H9 (cell line): ENCODE measurements at regions not wholly inside any gene's neighbourhood (a gene's known extent, or its start where the extent isn't known, plus 50 kb on each side); places are given as distances from the start of the nearest gene placed in this dataset.

Experiments used
- DNase-seq: peaks from one replicate; pipeline ENCODE4 v3.0.0-alpha.2; 2017
- H2AFZ ChIP-seq: one replicate; pipeline ENCODE4 v1.6.1; 2013; ENCODE audit warnings: mild to moderate bottlenecking, low read length, control low read depth, moderate library complexity
- H2AK5ac ChIP-seq: 2 replicates; pipeline ENCODE4 v1.6.1; 2013; ENCODE audit warnings: low read length, control low read depth, mixed read lengths; ENCODE audit not compliant: insufficient read length
- H2BK120ac ChIP-seq: one replicate; pipeline ENCODE4 v1.6.1; 2013; ENCODE audit warnings: low read depth, mild to moderate bottlenecking, low read length, control low read depth, inconsistent platforms; ENCODE audit not compliant: poor library complexity, severe bottlenecking
- H2BK12ac ChIP-seq: 2 replicates; pipeline ENCODE4 v1.6.1; 2013; ENCODE audit warnings: low read length, control low read depth, mixed read lengths, low read depth; ENCODE audit not compliant: insufficient read length
- H2BK15ac ChIP-seq: 2 replicates; pipeline ENCODE4 v1.6.1; 2013; ENCODE audit warnings: low read depth, low read length, control low read depth
- H2BK20ac ChIP-seq: one replicate; pipeline ENCODE4 v1.6.1; 2013; ENCODE audit warnings: low read depth, mild to moderate bottlenecking, low read length, control low read depth, inconsistent platforms; ENCODE audit not compliant: poor library complexity, severe bottlenecking
- H2BK5ac ChIP-seq: 2 replicates; pipeline ENCODE4 v1.6.1; 2013; ENCODE audit warnings: low read length, control low read depth, mixed read lengths; ENCODE audit not compliant: insufficient read length
- H3K14ac ChIP-seq: 2 replicates; pipeline ENCODE4 v1.6.1; 2013; ENCODE audit warnings: low read length, control low read depth; ENCODE audit not compliant: insufficient read depth
- H3K18ac ChIP-seq: 2 replicates; pipeline ENCODE4 v1.6.1; 2013; ENCODE audit warnings: low read depth, mild to moderate bottlenecking, mixed read lengths, low read length, control low read depth; ENCODE audit not compliant: insufficient read length
- H3K23ac ChIP-seq: 2 replicates; pipeline ENCODE4 v1.6.1; 2013; ENCODE audit warnings: low read length, control low read depth, mixed read lengths, low read depth; ENCODE audit not compliant: insufficient read length
- H3K23me2 ChIP-seq: 2 replicates; pipeline ENCODE4 v1.6.1; 2013; ENCODE audit warnings: low read depth, mild to moderate bottlenecking, mixed read lengths, low read length, control low read depth; ENCODE audit not compliant: insufficient read length, poor library complexity, severe bottlenecking
- H3K27ac ChIP-seq: 2 replicates; pipeline ENCODE4 v1.5.1; 2013; ENCODE audit warnings: low read length, control low read depth, mixed read lengths, low read depth; ENCODE audit not compliant: insufficient read length
- H3K27me3 ChIP-seq: 2 replicates; pipeline ENCODE4 v1.6.1; 2013; ENCODE audit warnings: low read length, control low read depth, inconsistent platforms; ENCODE audit not compliant: insufficient read depth
- H3K4ac ChIP-seq: 2 replicates; pipeline ENCODE4 v1.6.1; 2013; ENCODE audit warnings: low read depth, mild to moderate bottlenecking, control low read depth, inconsistent platforms, low read length, moderate library complexity
- H3K4me1 ChIP-seq: 2 replicates; pipeline ENCODE4 v1.6.1; 2013; ENCODE audit warnings: low read length, control low read depth, inconsistent platforms; ENCODE audit not compliant: insufficient read depth
- H3K4me2 ChIP-seq: 2 replicates; pipeline ENCODE4 v1.6.1; 2013; ENCODE audit warnings: low read length, control low read depth, mixed read lengths; ENCODE audit not compliant: insufficient read length, insufficient read depth
- H3K56ac ChIP-seq: 2 replicates; pipeline ENCODE4 v1.6.1; 2013; ENCODE audit warnings: low read depth, mild to moderate bottlenecking, mixed read lengths, low read length, control low read depth; ENCODE audit not compliant: insufficient read length
- H3K79me1 ChIP-seq: 2 replicates; pipeline ENCODE4 v1.6.1; 2013; ENCODE audit warnings: low read depth, mild to moderate bottlenecking, moderate library complexity, low read length, control low read depth, inconsistent platforms; ENCODE audit not compliant: insufficient read depth, poor library complexity, severe bottlenecking
- H3K79me2 ChIP-seq: 2 replicates; pipeline ENCODE4 v1.6.1; 2013; ENCODE audit warnings: low read length, control low read depth, inconsistent platforms; ENCODE audit not compliant: insufficient read depth
- H3K9ac ChIP-seq: 2 replicates; pipeline ENCODE4 v1.6.1; 2013; ENCODE audit warnings: low read length, control low read depth, mixed read lengths; ENCODE audit not compliant: insufficient read length; ENCODE audit errors: extremely low read depth
- H3K9me3 ChIP-seq: one replicate; pipeline ENCODE4 v1.6.1; 2013; ENCODE audit warnings: low read depth, low read length, inconsistent platforms; ENCODE audit not compliant: control insufficient read depth
- H3T11ph ChIP-seq: one replicate; pipeline ENCODE4 v1.6.1; 2013; ENCODE audit warnings: mild to moderate bottlenecking, low read length, control low read depth, inconsistent platforms
- H4K20me1 ChIP-seq: one replicate; pipeline ENCODE4 v1.6.1; 2013; ENCODE audit not compliant: control insufficient read depth, insufficient read length, insufficient read depth
- H4K5ac ChIP-seq: 2 replicates; pipeline ENCODE4 v1.6.1; 2013; ENCODE audit warnings: low read depth, mild to moderate bottlenecking, mixed read lengths, low read length, control low read depth; ENCODE audit not compliant: insufficient read length
- H4K8ac ChIP-seq: replicated peaks from 2 replicates; pipeline ENCODE4 v1.6.1; 2013; ENCODE audit warnings: low read length, control low read depth, mixed read lengths, low read depth; ENCODE audit not compliant: insufficient read length
- H4K91ac ChIP-seq: 2 replicates; pipeline ENCODE4 v1.6.1; 2013; ENCODE audit warnings: low read depth, mild to moderate bottlenecking, moderate library complexity, mixed read lengths, low read length, control low read depth; ENCODE audit not compliant: insufficient read length
- H3K27ac Mint-ChIP-seq, 3 experiments: 2 replicates in 2 of 3; 3 replicates in 1 of 3; pipeline ENCODE4 v1.8.0; 2020 to 2021; ENCODE audit warnings: mixed read lengths in 3 of 3, mild to moderate bottlenecking in 1 of 3, moderate library complexity in 1 of 3
- H3K27me3 Mint-ChIP-seq: 2 replicates; pipeline ENCODE4 v1.8.0; 2021; ENCODE audit warnings: low read depth, mild to moderate bottlenecking, moderate library complexity, mixed read lengths
- H3K36me3 Mint-ChIP-seq, 3 experiments: 2 replicates in 2 of 3; 3 replicates in 1 of 3; pipeline ENCODE4 v1.8.0; 2020 to 2021; ENCODE audit warnings: low read depth in 3 of 3, mixed read lengths in 3 of 3; ENCODE audit not compliant: insufficient read depth in 1 of 3
- H3K4me1 Mint-ChIP-seq, 2 experiments: 2 replicates each; pipeline ENCODE4 v1.8.0; 2020; ENCODE audit warnings: mixed read lengths in 2 of 2
- H3K4me3 Mint-ChIP-seq, 2 experiments: 2 replicates in 1 of 2; 3 replicates in 1 of 2; pipeline ENCODE4 v1.8.0; 2020 to 2021; ENCODE audit warnings: mild to moderate bottlenecking in 2 of 2, mixed read lengths in 2 of 2, moderate library complexity in 1 of 2
- H3K9me3 Mint-ChIP-seq, 2 experiments: 2 replicates in 1 of 2; 3 replicates in 1 of 2; pipeline ENCODE4 v1.8.0; 2020; ENCODE audit warnings: mild to moderate bottlenecking in 2 of 2, mixed read lengths in 2 of 2, moderate library complexity in 1 of 2
- WGBS: extraction: QIAGEN DNeasy Blood & Tissue Kit; methylation state at CpG from one replicate; pipeline ENCODE4 v1.1.7; 2013; ENCODE audit warnings: missing lambda C conversion rate, low lambda C conversion rate, mixed read lengths; ENCODE audit not compliant: insufficient read length; ENCODE audit errors: extremely low coverage; 5-methylcytosine and 5-hydroxymethylcytosine counted together
- TF ChIP-seq, protein P1 (sequence below): fragments of 200-600 bp; sonication (generic); conservative IDR thresholded peaks from 3 replicates; pipeline ENCODE4 v1.8.0; 2021; ENCODE audit warnings: antibody characterized with exemption, mild to moderate bottlenecking

DNA sequence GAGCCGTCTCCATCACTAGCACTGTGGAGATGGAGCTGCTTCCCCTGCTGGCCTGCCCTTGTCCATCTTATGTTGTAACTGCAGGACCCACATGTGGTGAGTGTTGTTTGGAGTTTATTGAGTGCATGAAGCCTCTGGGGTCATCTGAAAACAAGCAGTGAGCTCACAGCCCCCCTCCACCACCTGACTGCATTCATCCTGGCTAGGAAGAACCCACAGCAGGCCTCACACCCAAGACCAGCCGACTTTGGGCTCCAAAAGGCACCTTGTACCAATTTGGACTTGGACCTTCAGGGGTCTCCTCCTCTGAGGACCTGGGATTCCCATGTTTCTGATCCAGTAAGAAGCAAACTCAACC, 116.1 kb downstream of the TWIST2 start:
- no peak overlapping the region for H2BK5ac ChIP-seq
- no peaks in the 10 kb centered on the region; a peak in 1 of 7 replicates for H3K36me3 Mint-ChIP-seq
- H3K56ac ChIP-seq = no peak overlapping the region
- no peaks in the 10 kb centered on the region for H3K9me3 ChIP-seq
- H2BK20ac ChIP-seq = no peak overlapping the region
- H3K14ac ChIP-seq = no peak overlapping the region
- H3K4me1 ChIP-seq = no peaks in the 10 kb centered on the region
- no peak overlapping the region for H3K27ac Mint-ChIP-seq
- H3K9ac ChIP-seq = no peak overlapping the region
- H3K4me3 Mint-ChIP-seq = no peak overlapping the region
- no peak overlapping the region for H2BK120ac ChIP-seq
- no peak overlapping the region for H4K91ac ChIP-seq
- H3K27me3 Mint-ChIP-seq = peaks cover 32% of the 10 kb centered on the region
- H2AFZ ChIP-seq = no peak overlapping the region
- no peak for DNase-seq
- no peak overlapping the region for H2AK5ac ChIP-seq
- H3K79me1 ChIP-seq = no peaks in the 10 kb centered on the region
- H3K79me2 ChIP-seq = no peaks in the 10 kb centered on the region
- H2BK12ac ChIP-seq = no peak overlapping the region
- H3K4me1 Mint-ChIP-seq = peaks cover 9 to 10% of the 10 kb centered on the region in 2 experiments; a peak in 2 of 4 replicates
- peaks cover 3 to 11% of the 10 kb centered on the region in 2 experiments; a peak in 3 of 5 replicates for H3K9me3 Mint-ChIP-seq
- no peak overlapping the region for H2BK15ac ChIP-seq
- H3K23me2 ChIP-seq = no peaks in the 10 kb centered on the region
- no peak overlapping the region for H3T11ph ChIP-seq
- no peak overlapping the region for H3K4ac ChIP-seq
- H3K4me2 ChIP-seq = no peak overlapping the region
- no peak overlapping the region for H3K27ac ChIP-seq
- no peak overlapping the region for H4K8ac ChIP-seq
- no CpG with 5 or more reads among the region's 2 CpGs for WGBS
- H3K27me3 ChIP-seq = no peaks in the 10 kb centered on the region
- no peak overlapping the region for H3K18ac ChIP-seq
- no peak overlapping the region for H3K23ac ChIP-seq
- TF ChIP-seq, protein P1, sequence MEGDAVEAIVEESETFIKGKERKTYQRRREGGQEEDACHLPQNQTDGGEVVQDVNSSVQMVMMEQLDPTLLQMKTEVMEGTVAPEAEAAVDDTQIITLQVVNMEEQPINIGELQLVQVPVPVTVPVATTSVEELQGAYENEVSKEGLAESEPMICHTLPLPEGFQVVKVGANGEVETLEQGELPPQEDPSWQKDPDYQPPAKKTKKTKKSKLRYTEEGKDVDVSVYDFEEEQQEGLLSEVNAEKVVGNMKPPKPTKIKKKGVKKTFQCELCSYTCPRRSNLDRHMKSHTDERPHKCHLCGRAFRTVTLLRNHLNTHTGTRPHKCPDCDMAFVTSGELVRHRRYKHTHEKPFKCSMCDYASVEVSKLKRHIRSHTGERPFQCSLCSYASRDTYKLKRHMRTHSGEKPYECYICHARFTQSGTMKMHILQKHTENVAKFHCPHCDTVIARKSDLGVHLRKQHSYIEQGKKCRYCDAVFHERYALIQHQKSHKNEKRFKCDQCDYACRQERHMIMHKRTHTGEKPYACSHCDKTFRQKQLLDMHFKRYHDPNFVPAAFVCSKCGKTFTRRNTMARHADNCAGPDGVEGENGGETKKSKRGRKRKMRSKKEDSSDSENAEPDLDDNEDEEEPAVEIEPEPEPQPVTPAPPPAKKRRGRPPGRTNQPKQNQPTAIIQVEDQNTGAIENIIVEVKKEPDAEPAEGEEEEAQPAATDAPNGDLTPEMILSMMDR = no peak
- no peak overlapping the region for H4K5ac ChIP-seq
- H4K20me1 ChIP-seq = no peaks in the 10 kb centered on the region
